BJ (cell line): ENCODE measurements at regions not wholly inside any gene's neighbourhood (a gene's known extent, or its start where the extent isn't known, plus 50 kb on each side); places are given as distances from the start of the nearest gene placed in this dataset.

Experiments
- CTCF ChIA-PET: fragments of 350-600 bp; formaldehyde crosslinking; extraction: SDS; loops from one replicate; lab custom pipeline; 2021; ENCODE audit warnings: antibody characterized with exemption, inconsistent platforms; lab: Yijun Ruan, JAX
- POLR2A ChIA-PET: fragments of 300-600 bp; sonication (Branson Sonifier 250); formaldehyde crosslinking; extraction: SDS; loops from one replicate; lab custom pipeline; 2021; ENCODE audit warnings: antibody characterized with exemption; lab: Charles Lee
- DNase-seq: peaks from one replicate; pipeline ENCODE4 v3.0.0-alpha.2; 2011; ENCODE audit warnings: low read depth
- H3K27me3 ChIP-seq: 2 replicates; pipeline ENCODE4 v1.6.0; 2011; ENCODE audit warnings: low read length; ENCODE audit not compliant: control insufficient read depth, insufficient read depth
- H3K36me3 ChIP-seq: 2 replicates; pipeline ENCODE4 v1.5.1; 2011; ENCODE audit warnings: low read length; ENCODE audit not compliant: control insufficient read depth, insufficient read depth
- H3K4me3 ChIP-seq: 2 replicates; pipeline ENCODE4 v1.5.1; 2011; ENCODE audit warnings: low read depth, mild to moderate bottlenecking, control low read depth, low read length
- CTCF ChIP-seq: IDR thresholded peaks from 2 replicates; pipeline ENCODE4 v1.5.1; 2011; ENCODE audit warnings: low read depth, mild to moderate bottlenecking, control low read depth, inconsistent platforms, low read length, moderate library complexity; ENCODE audit not compliant: insufficient read depth

GRCh38 chr6:19380293-19380692 lies 456.9 kb upstream of the ID4 start:
- ChIA-PET CTCF (no interaction called here), POLR2A (no interaction called here)
- Histone ChIP-seq H3K4me3 (no peak overlapping the region), H3K27me3 (no peaks in the 10 kb centered on the region), H3K36me3 (no peaks in the 10 kb centered on the region)
- no peak for TF ChIP-seq CTCF
- peak; percentile 28 for DNase-seq

DNA sequence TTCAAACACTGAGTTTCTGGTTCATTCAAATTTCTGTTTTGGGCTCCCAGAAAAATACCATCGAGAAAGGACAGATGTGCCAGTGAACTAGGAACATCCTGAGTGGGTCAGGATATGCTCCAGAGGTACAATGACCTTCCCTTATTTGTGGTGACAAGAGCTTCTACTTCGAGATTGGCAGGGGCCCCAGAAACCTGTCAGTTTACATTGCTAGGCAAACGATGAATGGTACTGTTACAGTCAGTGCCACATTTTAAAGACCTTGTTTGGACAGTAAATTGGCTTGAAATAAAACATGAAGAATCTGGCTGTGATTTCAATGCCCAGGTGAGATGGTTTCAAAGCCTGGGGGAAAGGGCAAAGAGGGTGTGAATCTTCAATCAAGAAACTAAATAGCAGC lies 454.5 kb upstream of the ID4 start:
- no peaks in the 10 kb centered on the region for H3K36me3 ChIP-seq
- POLR2A ChIA-PET = no interaction called here
- H3K27me3 ChIP-seq = no peaks in the 10 kb centered on the region
- H3K4me3 ChIP-seq = no peak overlapping the region
- CTCF ChIA-PET = no interaction called here
- TF ChIP-seq CTCF = no peak
- DNase-seq = no peak

GRCh38 chr6:19391926-19392325 lies 445.2 kb upstream of the ID4 start:
- no peak for TF ChIP-seq CTCF
- Histone ChIP-seq H3K27me3 (no peaks in the 10 kb centered on the region), H3K36me3 (no peaks in the 10 kb centered on the region), H3K4me3 (no peak overlapping the region)
- ChIA-PET CTCF (no interaction called here), POLR2A (no interaction called here)
- no peak for DNase-seq

- ChIA-PET POLR2A (no interaction called here), CTCF (no interaction called here)
- H3K36me3 ChIP-seq = no peaks in the 10 kb centered on the region
- DNase-seq = no peak
- no peaks in the 10 kb centered on the region for H3K27me3 ChIP-seq
- no peak for TF ChIP-seq CTCF
- H3K4me3 ChIP-seq = no peak overlapping the region
Measured at GRCh38 chr6:19394051-19394450, 443.1 kb upstream of the ID4 start.

GRCh38 chr6:19394687-19395086 lies 442.5 kb upstream of the ID4 start:
- ChIA-PET CTCF (no interaction called here), POLR2A (no interaction called here)
- H3K4me3 ChIP-seq = no peak overlapping the region
- H3K36me3 ChIP-seq = no peaks in the 10 kb centered on the region
- DNase-seq = no peak
- no peaks in the 10 kb centered on the region for H3K27me3 ChIP-seq
- no peak for TF ChIP-seq CTCF
